Endodermal cell (in vitro differentiated cells): ENCODE measurements at regions not wholly inside any gene's neighbourhood (a gene's known extent, or its start where the extent isn't known, plus 50 kb on each side); places are given as distances from the start of the nearest gene placed in this dataset.

Experiments used
- DNase-seq: peaks from one replicate; pipeline ENCODE4 v3.0.0-alpha.2; 2017
- H3K27ac ChIP-seq: 2 replicates; pipeline ENCODE4 v1.5.1; 2013; ENCODE audit warnings: mild to moderate bottlenecking, low read depth, low read length, moderate library complexity
- H3K27me3 ChIP-seq: 2 replicates; pipeline ENCODE4 v1.6.1; 2013; ENCODE audit warnings: mild to moderate bottlenecking, low read length, moderate library complexity; ENCODE audit not compliant: insufficient read depth, control insufficient read depth, poor library complexity, severe bottlenecking
- H3K36me3 ChIP-seq: 2 replicates; pipeline ENCODE4 v1.7.0; 2013; ENCODE audit warnings: mild to moderate bottlenecking, low read length, moderate library complexity; ENCODE audit not compliant: control insufficient read depth, insufficient read depth
- H3K4me1 ChIP-seq: one replicate; pipeline ENCODE4 v1.7.0; 2013; ENCODE audit warnings: low read length; ENCODE audit not compliant: control insufficient read depth, insufficient read depth
- H3K4me3 ChIP-seq: 2 replicates; pipeline ENCODE4 v1.5.1; 2013; ENCODE audit warnings: mild to moderate bottlenecking, low read length, moderate library complexity
- H3K9ac ChIP-seq: 2 replicates; pipeline ENCODE4 v1.6.1; 2013; ENCODE audit warnings: mild to moderate bottlenecking, low read length, moderate library complexity; ENCODE audit not compliant: poor library complexity, severe bottlenecking; ENCODE audit errors: extremely low read depth
- H3K9me3 ChIP-seq: 2 replicates; pipeline ENCODE4 v1.6.1; 2013; ENCODE audit warnings: mild to moderate bottlenecking, low read length, moderate library complexity; ENCODE audit not compliant: control insufficient read depth
- H3K27ac Mint-ChIP-seq: 2 replicates; pipeline ENCODE4 v1.8.0; 2020; ENCODE audit warnings: mixed read lengths
- H3K27me3 Mint-ChIP-seq: 2 replicates; pipeline ENCODE4 v1.8.0; 2021; ENCODE audit warnings: mild to moderate bottlenecking, mixed read lengths; ENCODE audit not compliant: insufficient read depth
- H3K36me3 Mint-ChIP-seq: 2 replicates; pipeline ENCODE4 v1.8.0; 2020; ENCODE audit warnings: low read depth, mixed read lengths
- H3K4me1 Mint-ChIP-seq: 2 replicates; pipeline ENCODE4 v1.8.0; 2020; ENCODE audit warnings: mixed read lengths
- H3K4me3 Mint-ChIP-seq: 2 replicates; pipeline ENCODE4 v1.8.0; 2020; ENCODE audit warnings: mild to moderate bottlenecking, moderate library complexity, mixed read lengths
- H3K9me3 Mint-ChIP-seq: 2 replicates; pipeline ENCODE4 v1.8.0; 2020; ENCODE audit warnings: mild to moderate bottlenecking, mixed read lengths
- WGBS, 2 experiments: methylation state at CpG; one replicate each; pipeline versions ENCODE4 v1.1.5 to v1.1.7; 2013; ENCODE audit warnings: missing lambda C conversion rate in 2 of 2, mixed read lengths in 1 of 2; ENCODE audit not compliant: insufficient coverage in 1 of 2, insufficient read length in 1 of 2; 5-methylcytosine and 5-hydroxymethylcytosine counted together
- TF ChIP-seq, protein P1 (sequence below): fragments of 200-600 bp; sonication (generic); conservative IDR thresholded peaks from 2 replicates; pipeline ENCODE4 v1.5.0; 2021; ENCODE audit warnings: antibody characterized with exemption, mild to moderate bottlenecking

DNA sequence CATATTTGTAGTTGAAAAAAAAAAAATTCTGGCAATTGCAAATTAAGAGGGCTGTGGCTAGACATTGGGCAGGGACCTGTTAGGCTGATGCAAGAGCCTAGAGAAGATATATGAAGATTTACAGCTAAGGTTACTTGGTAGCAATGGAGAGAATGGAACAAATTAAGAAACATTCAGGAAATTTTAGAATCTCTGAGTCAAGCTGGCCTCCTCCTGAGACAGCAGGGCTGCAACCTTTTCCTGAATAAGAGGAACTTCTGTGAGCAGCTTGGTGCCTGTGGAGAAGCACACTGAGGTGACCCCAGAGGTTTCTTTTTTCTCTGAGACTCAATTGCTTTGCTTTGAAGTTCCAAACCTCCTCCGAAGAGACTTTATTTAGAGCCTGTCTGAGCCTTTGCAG, 118.6 kb upstream of the LRATD1 start:
- no peak overlapping the region for H3K27ac Mint-ChIP-seq

DNA sequence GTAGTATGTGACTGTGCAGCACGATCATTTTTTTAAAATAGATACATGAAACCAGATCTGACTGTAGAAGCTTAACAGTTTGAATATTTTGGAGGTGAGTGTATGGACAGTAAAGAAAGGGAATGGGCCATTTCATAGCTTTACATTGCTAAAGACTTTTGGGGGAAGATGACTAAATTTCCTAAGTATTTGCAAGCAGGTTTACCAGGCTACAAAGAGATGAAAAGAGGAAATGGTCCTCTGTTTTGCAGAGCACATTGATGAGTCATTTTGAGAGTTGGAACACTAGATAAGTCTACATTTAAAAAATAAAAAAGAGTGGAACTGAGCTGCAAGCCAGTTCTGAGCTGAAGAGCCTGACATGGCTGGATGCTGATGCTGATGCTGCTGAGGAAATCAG, 115.7 kb upstream of the LRATD1 start:
- TF ChIP-seq, protein P1, sequence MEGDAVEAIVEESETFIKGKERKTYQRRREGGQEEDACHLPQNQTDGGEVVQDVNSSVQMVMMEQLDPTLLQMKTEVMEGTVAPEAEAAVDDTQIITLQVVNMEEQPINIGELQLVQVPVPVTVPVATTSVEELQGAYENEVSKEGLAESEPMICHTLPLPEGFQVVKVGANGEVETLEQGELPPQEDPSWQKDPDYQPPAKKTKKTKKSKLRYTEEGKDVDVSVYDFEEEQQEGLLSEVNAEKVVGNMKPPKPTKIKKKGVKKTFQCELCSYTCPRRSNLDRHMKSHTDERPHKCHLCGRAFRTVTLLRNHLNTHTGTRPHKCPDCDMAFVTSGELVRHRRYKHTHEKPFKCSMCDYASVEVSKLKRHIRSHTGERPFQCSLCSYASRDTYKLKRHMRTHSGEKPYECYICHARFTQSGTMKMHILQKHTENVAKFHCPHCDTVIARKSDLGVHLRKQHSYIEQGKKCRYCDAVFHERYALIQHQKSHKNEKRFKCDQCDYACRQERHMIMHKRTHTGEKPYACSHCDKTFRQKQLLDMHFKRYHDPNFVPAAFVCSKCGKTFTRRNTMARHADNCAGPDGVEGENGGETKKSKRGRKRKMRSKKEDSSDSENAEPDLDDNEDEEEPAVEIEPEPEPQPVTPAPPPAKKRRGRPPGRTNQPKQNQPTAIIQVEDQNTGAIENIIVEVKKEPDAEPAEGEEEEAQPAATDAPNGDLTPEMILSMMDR: no peak

More for the DNA sequence above, 118.6 kb upstream of the LRATD1 start:
- Mint-ChIP-seq H3K4me3 (no peak overlapping the region), H3K9me3 (peaks cover 10% of the 10 kb centered on the region), H3K36me3 (no peaks in the 10 kb centered on the region), H3K27me3 (no peaks in the 10 kb centered on the region), H3K4me1 (no peaks in the 10 kb centered on the region)
- Histone ChIP-seq H3K9ac (no peak overlapping the region), H3K9me3 (peaks cover 6% of the 10 kb centered on the region), H3K27me3 (no peaks in the 10 kb centered on the region), H3K27ac (peak overlapping the region; percentile 22), H3K36me3 (no peaks in the 10 kb centered on the region), H3K4me1 (no peaks in the 10 kb centered on the region), H3K4me3 (no peak overlapping the region)
- WGBS, 2 experiments: 48% methylated on average over 1 of the region's 1 CpG; no CpG with 5 or more reads in 1 of the 2 experiments
- TF ChIP-seq, protein P1: no peak
- peak; percentile 53 for DNase-seq

DNA sequence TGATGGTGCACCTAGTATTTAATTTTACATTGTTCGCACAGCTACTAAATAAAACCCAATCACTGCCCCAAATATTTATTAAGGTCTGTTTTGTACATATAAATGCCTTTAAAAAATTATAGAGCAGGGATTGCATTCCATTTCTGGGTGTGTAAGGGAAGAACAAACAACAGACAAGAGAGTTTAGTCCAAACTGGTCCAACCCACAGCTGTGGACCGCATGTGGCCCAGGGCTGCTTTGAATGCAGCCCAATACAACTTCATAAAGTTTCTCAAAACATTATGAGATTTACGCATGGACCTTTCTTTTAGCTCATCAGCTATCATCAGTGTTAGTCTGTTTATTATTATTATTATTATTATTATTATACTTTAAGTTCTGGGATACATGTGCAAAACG, 114.8 kb upstream of the LRATD1 start:
- H3K27ac ChIP-seq: no peak overlapping the region
- H3K9me3 Mint-ChIP-seq: no peaks in the 10 kb centered on the region
- no peaks in the 10 kb centered on the region for H3K4me1 ChIP-seq
- H3K4me3 Mint-ChIP-seq: no peak overlapping the region
- no peaks in the 10 kb centered on the region for H3K9me3 ChIP-seq
- TF ChIP-seq, protein P1: no peak
- no peaks in the 10 kb centered on the region for H3K36me3 Mint-ChIP-seq
- H3K9ac ChIP-seq: no peak overlapping the region
- WGBS, 2 experiments: 100% methylated on average over 1 of the region's 4 CpGs; no CpG with 5 or more reads in 1 of the 2 experiments
- H3K4me3 ChIP-seq: no peak overlapping the region
- H3K4me1 Mint-ChIP-seq: no peaks in the 10 kb centered on the region
- no peak overlapping the region for H3K27ac Mint-ChIP-seq
- DNase-seq: no peak
- H3K27me3 ChIP-seq: no peaks in the 10 kb centered on the region
- H3K27me3 Mint-ChIP-seq: no peaks in the 10 kb centered on the region
- no peaks in the 10 kb centered on the region for H3K36me3 ChIP-seq

More for the DNA sequence above, 115.7 kb upstream of the LRATD1 start:
- H3K27ac ChIP-seq: no peak overlapping the region
- H3K27me3 Mint-ChIP-seq: no peaks in the 10 kb centered on the region
- no peak overlapping the region for H3K4me3 Mint-ChIP-seq
- H3K9me3 ChIP-seq: no peaks in the 10 kb centered on the region
- H3K27me3 ChIP-seq: no peaks in the 10 kb centered on the region
- no peak overlapping the region for H3K9ac ChIP-seq
- H3K36me3 Mint-ChIP-seq: no peaks in the 10 kb centered on the region
- no peaks in the 10 kb centered on the region for H3K4me1 Mint-ChIP-seq
- no peak overlapping the region for H3K4me3 ChIP-seq
- no peaks in the 10 kb centered on the region for H3K9me3 Mint-ChIP-seq
- 97% methylated on average over 1 of the region's 1 CpG; no CpG with 5 or more reads in 1 of the 2 experiments for WGBS, 2 experiments
- DNase-seq: no peak
- no peaks in the 10 kb centered on the region for H3K4me1 ChIP-seq
- H3K27ac Mint-ChIP-seq: no peak overlapping the region
- H3K36me3 ChIP-seq: no peaks in the 10 kb centered on the region
